Stimulated activated naive B cell treated with anti-CD40 and anti-IgM and Interleukin-4, amounts not matched to agents 10 μg/mL and 1 μg/mL and 100 μg/mL, for 72 hours (primary cell): ENCODE measurements at regions not wholly inside any gene's neighbourhood (a gene's known extent, or its start where the extent isn't known, plus 50 kb on each side); places are given as distances from the start of the nearest gene placed in this dataset.

Source experiments
- ATAC-seq, 2 donors: fragments of 150-1000 bp; cut with Tn5 transposase; replicated peaks; 2 replicates each; pipeline ENCODE4 v1.10.0; 2021; ENCODE audit warnings: moderate library complexity in 1 of 2
- DNase-seq: peaks from one replicate; pipeline ENCODE4 v3.0.0; 2021
- H3K27ac Mint-ChIP-seq: one replicate; pipeline ENCODE4 v1.8.0; 2022; ENCODE audit warnings: mild to moderate bottlenecking, mixed read lengths
- H3K27me3 Mint-ChIP-seq, 2 donors: one replicate each; pipeline ENCODE4 v1.8.0; 2022; ENCODE audit warnings: mixed read lengths in 2 of 2
- H3K36me3 Mint-ChIP-seq, 2 donors: one replicate each; pipeline ENCODE4 v1.8.0; 2022; ENCODE audit warnings: mixed read lengths in 2 of 2, mild to moderate bottlenecking in 1 of 2
- H3K4me1 Mint-ChIP-seq, 2 donors: one replicate each; pipeline ENCODE4 v1.8.0; 2022; ENCODE audit warnings: mixed read lengths in 2 of 2, mild to moderate bottlenecking in 1 of 2
- H3K4me3 Mint-ChIP-seq, 2 donors: one replicate each; pipeline ENCODE4 v1.8.0; 2022; ENCODE audit warnings: mild to moderate bottlenecking in 2 of 2, mixed read lengths in 2 of 2, moderate library complexity in 1 of 2
- H3K9me3 Mint-ChIP-seq, 2 donors: one replicate each; pipeline ENCODE4 v1.8.0; 2022; ENCODE audit warnings: mixed read lengths in 2 of 2, mild to moderate bottlenecking in 1 of 2

DNA sequence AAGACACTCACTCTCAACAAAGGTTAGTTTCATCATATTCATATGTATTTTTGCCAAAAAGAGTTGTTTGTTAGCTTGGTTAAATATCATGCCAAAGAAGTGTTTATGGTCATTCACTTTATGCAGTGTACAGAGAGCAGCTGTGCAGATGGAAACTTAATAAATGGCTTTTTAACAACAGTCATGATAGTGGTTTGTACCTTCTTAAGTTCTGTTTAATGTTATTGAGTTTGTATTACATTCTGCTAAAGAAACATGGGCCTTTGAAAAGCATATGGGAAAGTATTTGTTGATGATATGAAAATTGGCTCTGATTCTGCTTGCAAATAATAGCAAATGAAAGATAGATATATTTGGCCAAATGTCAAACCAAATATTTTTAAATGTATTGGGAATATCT lies 607.3 kb downstream of the NCAM2 start:
- Mint-ChIP-seq H3K4me3 (no peak overlapping the region), H3K36me3 (no peaks in the 10 kb centered on the region), H3K27ac (no peak overlapping the region), H3K27me3 (no peaks in the 10 kb centered on the region), H3K4me1 (no peaks in the 10 kb centered on the region), H3K9me3 (peaks cover 0 to 3% of the 10 kb centered on the region in 2 donors)
- DNase-seq (no peak), ATAC-seq (no peak)

DNA sequence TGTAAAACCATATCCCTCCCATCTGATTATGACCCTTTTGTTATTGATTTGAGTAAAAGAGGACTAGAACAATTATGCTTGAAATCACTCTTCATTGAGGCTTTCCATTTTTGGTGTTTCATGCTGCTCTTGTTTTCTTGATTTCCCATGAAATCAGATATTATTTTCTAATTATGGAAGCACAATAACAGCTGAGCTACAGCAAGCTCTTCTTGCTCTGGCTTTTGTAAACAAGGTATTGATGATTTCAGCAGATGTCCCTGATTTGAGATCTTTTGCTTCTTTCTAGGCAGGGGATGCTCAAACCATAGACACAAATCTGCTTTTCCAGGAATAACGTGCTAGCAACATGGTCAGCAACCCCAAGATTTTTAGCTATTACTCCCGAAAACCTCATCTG lies 607.8 kb downstream of the NCAM2 start:
- ATAC-seq (no peak), DNase-seq (no peak)
- Mint-ChIP-seq H3K27me3 (no peaks in the 10 kb centered on the region), H3K9me3 (peaks cover 0 to 3% of the 10 kb centered on the region in 2 donors), H3K27ac (no peak overlapping the region), H3K4me1 (no peaks in the 10 kb centered on the region), H3K4me3 (no peak overlapping the region), H3K36me3 (no peaks in the 10 kb centered on the region)

DNA sequence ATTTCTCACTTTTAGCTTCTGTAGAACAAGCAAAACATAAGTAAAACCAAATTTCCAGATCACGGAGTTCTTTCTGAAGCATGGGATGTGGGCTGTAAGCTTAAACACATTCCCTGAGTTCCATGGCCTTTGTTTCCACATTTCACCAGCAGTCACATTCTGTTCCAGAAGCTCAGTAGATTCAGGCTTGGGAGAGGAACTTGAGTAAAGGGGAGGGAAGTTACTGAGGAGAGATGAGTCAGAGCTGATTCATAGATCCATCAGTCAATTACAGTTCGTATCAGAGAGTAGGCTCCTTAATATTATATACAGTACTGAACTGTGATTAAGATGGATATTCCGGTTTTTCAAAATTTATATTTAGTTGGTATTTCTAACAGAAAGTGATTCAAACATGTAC lies 614.3 kb downstream of the NCAM2 start:
- no peak for DNase-seq
- no peak for ATAC-seq
- no peaks in the 10 kb centered on the region for H3K27me3 Mint-ChIP-seq
- no peaks in the 10 kb centered on the region for H3K36me3 Mint-ChIP-seq
- no peaks in the 10 kb centered on the region for H3K4me1 Mint-ChIP-seq
- peaks cover 1 to 4% of the 10 kb centered on the region in 2 donors for H3K9me3 Mint-ChIP-seq
- no peak overlapping the region for H3K27ac Mint-ChIP-seq
- no peak overlapping the region for H3K4me3 Mint-ChIP-seq

DNA sequence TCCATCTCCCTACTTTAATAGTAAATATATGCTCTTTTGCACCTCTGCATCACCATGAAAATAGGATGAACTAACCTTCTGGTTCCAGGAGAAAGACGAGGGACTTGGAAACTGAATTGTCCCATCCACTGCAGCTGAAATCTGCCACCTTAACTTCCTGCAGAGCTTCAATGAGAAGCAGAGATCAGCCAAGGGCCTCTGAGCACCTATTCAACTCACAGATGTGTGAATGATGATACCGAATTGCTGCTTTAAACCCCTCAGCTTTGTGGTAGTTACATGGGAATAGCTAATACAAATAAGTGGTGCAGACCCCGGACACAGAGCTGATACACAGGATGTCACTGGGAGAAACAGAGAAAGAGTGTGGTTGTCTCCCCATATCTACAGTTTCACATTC lies 616.8 kb downstream of the NCAM2 start:
- H3K27me3 Mint-ChIP-seq, result no peaks in the 10 kb centered on the region
- no peak for DNase-seq

DNA sequence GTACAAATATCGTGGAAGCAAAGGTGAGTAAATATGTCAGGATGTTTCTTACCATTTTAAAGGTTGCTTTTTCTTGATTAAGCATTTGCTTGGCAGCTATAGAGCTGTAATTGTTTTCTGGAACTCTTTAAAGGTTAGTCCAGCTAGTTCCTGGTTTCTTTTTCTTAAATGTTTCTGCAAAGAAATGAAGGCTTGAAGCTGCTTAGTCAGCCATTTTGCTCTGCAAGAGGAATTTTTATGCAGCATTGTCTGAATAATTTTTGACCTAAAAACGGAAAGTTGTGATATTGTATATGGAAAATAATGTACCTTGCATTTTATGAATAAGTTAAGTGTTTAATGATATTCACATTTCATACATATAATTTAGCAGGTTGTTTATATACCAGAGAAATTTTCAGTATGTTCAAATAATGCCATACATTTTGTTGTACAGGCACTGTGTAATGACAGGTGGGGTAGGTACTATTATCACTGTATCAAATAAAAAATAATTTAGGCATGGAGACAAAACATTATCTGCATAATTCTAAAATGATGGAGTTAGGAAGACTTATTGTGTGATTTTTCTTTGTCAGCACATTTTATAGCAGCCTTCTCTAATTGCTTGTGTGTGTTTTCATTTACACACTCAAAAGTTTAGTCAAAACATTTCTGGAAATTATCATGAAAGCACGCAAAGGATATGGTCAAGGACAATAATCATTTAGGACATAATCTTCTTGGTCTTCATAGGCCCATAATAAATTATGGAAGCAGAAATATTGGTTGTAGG lies 624.4 kb downstream of the NCAM2 start:
- Mint-ChIP-seq H3K4me1 (no peaks in the 10 kb centered on the region), H3K27ac (no peak overlapping the region), H3K4me3 (no peak overlapping the region), H3K9me3 (no peaks in the 10 kb centered on the region), H3K36me3 (no peaks in the 10 kb centered on the region), H3K27me3 (no peaks in the 10 kb centered on the region)
- DNase-seq (no peak), ATAC-seq (no peak)

More for the DNA sequence above, 616.8 kb downstream of the NCAM2 start:
- Mint-ChIP-seq H3K27ac (no peak overlapping the region), H3K4me1 (no peaks in the 10 kb centered on the region), H3K4me3 (no peak overlapping the region), H3K36me3 (no peaks in the 10 kb centered on the region), H3K9me3 (peaks cover 0 to 4% of the 10 kb centered on the region in 2 donors)
- ATAC-seq, result no peak

DNA sequence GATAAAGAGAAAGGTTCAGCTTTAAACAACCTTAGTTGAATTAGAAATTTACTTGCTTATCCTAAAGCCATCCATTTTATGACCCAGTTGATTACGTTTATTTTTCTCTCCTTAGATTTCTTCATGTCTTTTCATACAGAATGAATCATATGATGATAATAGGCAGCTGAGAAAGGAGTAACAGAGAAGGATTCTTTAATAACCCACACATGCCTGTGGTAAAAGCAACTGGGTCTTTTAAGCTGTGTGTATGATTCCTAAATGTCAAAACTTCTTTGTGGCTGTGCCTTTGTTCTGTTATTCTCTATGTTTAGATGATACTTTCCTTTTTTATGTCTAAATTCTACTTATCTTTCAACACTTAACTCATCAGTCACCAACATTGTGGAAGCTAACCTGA lies 626.5 kb downstream of the NCAM2 start:
- DNase-seq (no peak), ATAC-seq (no peak)
- H3K9me3 Mint-ChIP-seq, result no peaks in the 10 kb centered on the region
- H3K4me1 Mint-ChIP-seq, result no peaks in the 10 kb centered on the region
- H3K4me3 Mint-ChIP-seq, result no peak overlapping the region
- H3K27me3 Mint-ChIP-seq, result no peaks in the 10 kb centered on the region
- H3K36me3 Mint-ChIP-seq, result no peaks in the 10 kb centered on the region
- no peak overlapping the region for H3K27ac Mint-ChIP-seq

DNA sequence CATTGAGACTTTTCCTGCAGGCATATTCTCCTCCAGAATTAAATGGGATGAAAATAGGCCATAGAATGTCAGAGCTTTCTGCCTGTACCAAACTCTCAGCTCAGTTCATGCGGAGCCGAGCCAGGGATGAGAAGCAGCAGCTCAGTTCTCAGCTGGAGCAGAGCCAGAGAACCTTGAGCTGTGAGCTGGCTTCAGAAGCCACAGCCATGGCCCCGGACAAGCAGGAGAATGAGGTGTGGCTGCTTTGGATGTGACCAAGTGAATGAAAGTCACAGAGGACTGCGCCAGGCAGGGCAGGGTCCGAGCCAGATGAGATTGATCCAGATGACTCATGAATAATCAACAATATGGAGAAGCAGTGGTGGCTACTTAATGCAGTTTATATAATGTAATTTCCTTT lies 633.8 kb downstream of the NCAM2 start:
- peaks cover 0 to 2% of the 10 kb centered on the region in 2 donors for H3K9me3 Mint-ChIP-seq
- ATAC-seq, result no peak
- H3K27ac Mint-ChIP-seq, result no peak overlapping the region
- H3K4me1 Mint-ChIP-seq, result no peaks in the 10 kb centered on the region
- no peak overlapping the region for H3K4me3 Mint-ChIP-seq
- no peaks in the 10 kb centered on the region for H3K27me3 Mint-ChIP-seq
- no peak for DNase-seq
- no peaks in the 10 kb centered on the region for H3K36me3 Mint-ChIP-seq

DNA sequence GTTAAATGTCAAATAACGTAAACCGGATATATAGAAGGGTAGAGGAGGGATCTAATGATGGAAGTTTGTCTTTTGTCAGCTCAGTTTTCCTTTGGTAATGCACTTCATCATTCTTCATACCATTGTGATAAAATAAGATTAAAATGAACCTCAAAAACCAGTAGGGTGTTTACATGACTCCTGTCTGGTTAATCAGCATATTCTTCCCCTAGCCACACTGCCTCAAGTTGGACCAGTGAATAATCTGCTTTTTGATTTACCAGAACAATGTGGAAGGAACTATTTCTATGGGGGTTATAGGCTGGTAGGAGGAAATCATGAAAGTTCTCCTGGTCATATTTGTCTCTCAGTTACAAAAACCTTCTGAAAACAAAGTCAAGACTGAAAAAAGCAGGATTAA lies 634.7 kb downstream of the NCAM2 start:
- ATAC-seq, result no peak
- H3K4me1 Mint-ChIP-seq, result no peaks in the 10 kb centered on the region
- H3K4me3 Mint-ChIP-seq, result no peak overlapping the region
- H3K27me3 Mint-ChIP-seq, result no peaks in the 10 kb centered on the region
- H3K9me3 Mint-ChIP-seq, result peaks cover 0 to 2% of the 10 kb centered on the region in 2 donors
- no peak for DNase-seq
- no peaks in the 10 kb centered on the region for H3K36me3 Mint-ChIP-seq
- no peak overlapping the region for H3K27ac Mint-ChIP-seq

DNA sequence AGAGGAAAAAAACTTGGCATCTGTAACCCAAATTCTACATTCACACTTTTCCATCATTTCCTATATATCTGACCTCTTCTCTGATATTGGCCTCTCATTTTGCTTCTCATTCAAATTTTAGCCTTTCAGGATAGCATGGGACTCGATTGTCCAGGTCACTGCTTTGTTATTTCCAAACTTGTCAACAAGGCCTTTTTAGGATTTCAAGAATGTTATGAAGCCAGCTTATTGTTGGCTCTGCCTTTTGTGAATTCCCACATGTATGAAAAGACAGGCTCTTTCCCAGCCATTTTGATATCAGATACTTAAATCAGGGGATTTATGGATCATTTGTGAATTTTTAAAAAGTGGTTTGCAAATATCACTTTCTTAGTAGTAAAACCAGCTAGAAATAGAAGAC lies 663.5 kb downstream of the NCAM2 start:
- ATAC-seq (no peak), DNase-seq (no peak)
- Mint-ChIP-seq H3K36me3 (no peaks in the 10 kb centered on the region), H3K27ac (no peak overlapping the region), H3K4me3 (no peak overlapping the region), H3K27me3 (no peaks in the 10 kb centered on the region), H3K4me1 (no peaks in the 10 kb centered on the region), H3K9me3 (peaks cover 1 to 3% of the 10 kb centered on the region in 2 donors)

DNA sequence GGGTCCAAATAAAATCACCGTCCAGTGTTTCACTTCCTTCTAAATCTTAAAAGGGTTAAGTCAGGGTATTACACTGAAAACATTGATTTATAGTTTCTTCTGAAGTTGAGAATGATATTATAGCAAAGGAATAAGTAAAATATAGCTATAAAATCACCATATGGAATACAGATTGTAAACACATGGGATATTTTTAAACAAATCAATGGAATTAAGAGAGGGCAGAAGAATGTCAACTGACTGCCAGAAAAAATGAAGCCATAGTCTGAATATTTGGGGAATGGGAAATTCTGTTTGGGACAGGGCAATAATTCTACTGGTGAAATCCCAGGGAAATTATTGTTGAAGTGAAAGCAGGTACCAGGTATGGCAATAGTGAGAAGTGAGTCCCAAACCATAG lies 664.6 kb downstream of the NCAM2 start:
- H3K27ac Mint-ChIP-seq, result no peak overlapping the region
- no peak for ATAC-seq
- H3K27me3 Mint-ChIP-seq, result no peaks in the 10 kb centered on the region
- no peak for DNase-seq
- no peaks in the 10 kb centered on the region for H3K4me1 Mint-ChIP-seq
- H3K9me3 Mint-ChIP-seq, result peaks cover 1 to 3% of the 10 kb centered on the region in 2 donors
- no peaks in the 10 kb centered on the region for H3K36me3 Mint-ChIP-seq
- H3K4me3 Mint-ChIP-seq, result no peak overlapping the region

GRCh38 chr21:21664871-21665270 lies 666.7 kb downstream of the NCAM2 start:
- H3K4me1 Mint-ChIP-seq, result no peaks in the 10 kb centered on the region
- H3K27me3 Mint-ChIP-seq, result no peaks in the 10 kb centered on the region
- H3K36me3 Mint-ChIP-seq, result no peaks in the 10 kb centered on the region
- DNase-seq, result no peak
- H3K27ac Mint-ChIP-seq, result no peak overlapping the region
- no peak for ATAC-seq
- H3K9me3 Mint-ChIP-seq, result peaks cover 0 to 3% of the 10 kb centered on the region in 2 donors
- H3K4me3 Mint-ChIP-seq, result no peak overlapping the region

DNA sequence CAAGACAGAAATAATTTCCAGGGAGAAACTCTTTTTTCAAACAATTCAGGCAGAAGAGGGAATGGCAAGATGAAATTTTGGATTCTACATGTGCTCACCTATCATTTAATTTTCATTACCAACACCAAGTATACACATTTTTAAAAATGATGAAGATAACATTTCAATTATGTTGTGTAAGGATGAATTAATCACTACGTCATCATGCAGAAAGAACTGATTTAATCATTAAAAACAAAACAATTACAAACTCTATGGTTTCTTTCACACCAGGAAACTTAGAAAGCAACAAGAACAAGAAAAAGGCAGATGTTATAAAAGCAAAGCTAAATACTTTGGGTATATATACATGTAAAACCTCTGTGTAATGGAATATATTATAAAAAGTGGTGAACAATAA lies 668.5 kb downstream of the NCAM2 start:
- Mint-ChIP-seq H3K4me1 (no peaks in the 10 kb centered on the region), H3K36me3 (no peaks in the 10 kb centered on the region), H3K4me3 (no peak overlapping the region), H3K27ac (no peak overlapping the region), H3K27me3 (no peaks in the 10 kb centered on the region), H3K9me3 (peaks cover 1 to 3% of the 10 kb centered on the region in 2 donors)
- ATAC-seq (no peak), DNase-seq (no peak)

DNA sequence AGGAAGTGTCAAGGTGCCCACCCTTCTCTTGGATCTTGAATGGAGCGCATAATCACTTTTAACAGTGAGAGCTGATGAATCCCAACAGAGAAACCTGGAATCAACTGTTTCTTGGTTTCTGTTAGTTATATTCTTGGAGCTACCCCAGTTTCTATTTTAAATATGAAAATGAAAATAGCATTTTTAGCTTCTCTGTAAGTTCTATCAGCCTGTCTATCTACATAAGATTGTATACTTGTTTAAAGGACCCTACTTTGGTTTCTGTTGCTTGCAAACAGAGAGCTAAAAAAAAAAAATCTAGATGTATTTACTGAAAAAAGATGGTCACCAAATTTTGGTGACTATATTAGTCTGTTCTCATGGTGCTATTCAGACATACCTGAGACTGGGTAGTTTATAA lies 670.0 kb downstream of the NCAM2 start:
- no peaks in the 10 kb centered on the region for H3K27me3 Mint-ChIP-seq
- DNase-seq, result no peak
- H3K4me1 Mint-ChIP-seq, result no peaks in the 10 kb centered on the region
- H3K27ac Mint-ChIP-seq, result no peak overlapping the region
- no peaks in the 10 kb centered on the region for H3K36me3 Mint-ChIP-seq
- ATAC-seq, result no peak
- H3K4me3 Mint-ChIP-seq, result no peak overlapping the region
- H3K9me3 Mint-ChIP-seq, result peaks cover 0 to 1% of the 10 kb centered on the region in 2 donors

- no peak overlapping the region for H3K4me3 Mint-ChIP-seq
- H3K9me3 Mint-ChIP-seq, result peaks cover 3 to 8% of the 10 kb centered on the region in 2 donors
- H3K4me1 Mint-ChIP-seq, result no peaks in the 10 kb centered on the region
- H3K27ac Mint-ChIP-seq, result no peak overlapping the region
- DNase-seq, result no peak
- no peaks in the 10 kb centered on the region for H3K36me3 Mint-ChIP-seq
- ATAC-seq, result no peak
- H3K27me3 Mint-ChIP-seq, result no peaks in the 10 kb centered on the region
Observed at GRCh38 chr21:21673959-21674358, 675.8 kb downstream of the NCAM2 start.

GRCh38 chr21:21675601-21676000 lies 677.4 kb downstream of the NCAM2 start:
- H3K27me3 Mint-ChIP-seq, result no peaks in the 10 kb centered on the region
- H3K27ac Mint-ChIP-seq, result no peak overlapping the region
- no peak overlapping the region for H3K4me3 Mint-ChIP-seq
- H3K4me1 Mint-ChIP-seq, result no peaks in the 10 kb centered on the region
- ATAC-seq (no peak), DNase-seq (no peak)
- H3K9me3 Mint-ChIP-seq, result peaks cover 8 to 12% of the 10 kb centered on the region in 2 donors
- H3K36me3 Mint-ChIP-seq, result no peaks in the 10 kb centered on the region

DNA sequence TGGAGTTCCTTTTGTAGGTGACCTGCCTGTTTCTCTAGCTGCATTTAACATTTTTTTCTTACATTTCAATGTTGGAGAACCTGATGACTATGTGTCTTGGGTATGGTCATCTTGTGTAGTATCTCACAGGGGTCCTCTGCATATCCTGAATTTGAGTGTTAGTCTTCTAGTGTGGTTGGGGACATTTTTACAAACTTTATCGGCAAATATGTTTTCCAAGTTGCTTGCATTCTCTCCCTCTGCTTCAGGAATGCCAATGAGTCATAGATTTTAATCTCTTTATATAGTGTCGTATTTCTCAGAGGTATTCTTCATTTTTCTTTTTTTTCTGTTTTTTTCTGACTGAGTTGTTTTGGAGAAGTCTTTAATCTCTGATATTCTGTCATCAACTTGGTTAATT lies 684.0 kb downstream of the NCAM2 start:
- H3K36me3 Mint-ChIP-seq, result no peaks in the 10 kb centered on the region
- no peak for DNase-seq
- no peak overlapping the region for H3K4me3 Mint-ChIP-seq
- no peaks in the 10 kb centered on the region for H3K4me1 Mint-ChIP-seq
- no peak overlapping the region for H3K27ac Mint-ChIP-seq
- no peak for ATAC-seq
- no peaks in the 10 kb centered on the region for H3K27me3 Mint-ChIP-seq
- peaks cover 12 to 16% of the 10 kb centered on the region in 2 donors for H3K9me3 Mint-ChIP-seq
